ENCODE measurements at regions not wholly inside any gene's neighbourhood (a gene's known extent, or its start where the extent isn't known, plus 50 kb on each side); places are given as distances from the start of the nearest gene placed in this dataset.

- H3K4me3 ChIP-seq (replicated peaks; ENCODE audit: insufficient read depth, low read length), result no peak overlapping the region
- no peak overlapping the region for H3K27ac ChIP-seq (replicated peaks)
- H3K27me3 ChIP-seq (ENCODE audit: insufficient read depth, poor library complexity, severe bottlenecking), result no peaks in the 10 kb centered on the region
- TF ChIP-seq, protein P1, sequence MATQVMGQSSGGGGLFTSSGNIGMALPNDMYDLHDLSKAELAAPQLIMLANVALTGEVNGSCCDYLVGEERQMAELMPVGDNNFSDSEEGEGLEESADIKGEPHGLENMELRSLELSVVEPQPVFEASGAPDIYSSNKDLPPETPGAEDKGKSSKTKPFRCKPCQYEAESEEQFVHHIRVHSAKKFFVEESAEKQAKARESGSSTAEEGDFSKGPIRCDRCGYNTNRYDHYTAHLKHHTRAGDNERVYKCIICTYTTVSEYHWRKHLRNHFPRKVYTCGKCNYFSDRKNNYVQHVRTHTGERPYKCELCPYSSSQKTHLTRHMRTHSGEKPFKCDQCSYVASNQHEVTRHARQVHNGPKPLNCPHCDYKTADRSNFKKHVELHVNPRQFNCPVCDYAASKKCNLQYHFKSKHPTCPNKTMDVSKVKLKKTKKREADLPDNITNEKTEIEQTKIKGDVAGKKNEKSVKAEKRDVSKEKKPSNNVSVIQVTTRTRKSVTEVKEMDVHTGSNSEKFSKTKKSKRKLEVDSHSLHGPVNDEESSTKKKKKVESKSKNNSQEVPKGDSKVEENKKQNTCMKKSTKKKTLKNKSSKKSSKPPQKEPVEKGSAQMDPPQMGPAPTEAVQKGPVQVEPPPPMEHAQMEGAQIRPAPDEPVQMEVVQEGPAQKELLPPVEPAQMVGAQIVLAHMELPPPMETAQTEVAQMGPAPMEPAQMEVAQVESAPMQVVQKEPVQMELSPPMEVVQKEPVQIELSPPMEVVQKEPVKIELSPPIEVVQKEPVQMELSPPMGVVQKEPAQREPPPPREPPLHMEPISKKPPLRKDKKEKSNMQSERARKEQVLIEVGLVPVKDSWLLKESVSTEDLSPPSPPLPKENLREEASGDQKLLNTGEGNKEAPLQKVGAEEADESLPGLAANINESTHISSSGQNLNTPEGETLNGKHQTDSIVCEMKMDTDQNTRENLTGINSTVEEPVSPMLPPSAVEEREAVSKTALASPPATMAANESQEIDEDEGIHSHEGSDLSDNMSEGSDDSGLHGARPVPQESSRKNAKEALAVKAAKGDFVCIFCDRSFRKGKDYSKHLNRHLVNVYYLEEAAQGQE (IDR thresholded peaks at IDR 0.05; ENCODE audit: insufficient replicate concordance, low read depth), result no peak
- TF ChIP-seq SPI1 (IDR thresholded peaks at IDR 0.05; ENCODE audit: borderline replicate concordance, low read depth) (no peak), POLR2AphosphoS5 (IDR thresholded peaks at IDR 0.05; ENCODE audit: low read depth) (no peak), GABPA (IDR thresholded peaks at IDR 0.05; ENCODE audit: low read depth) (no peak)
- TF ChIP-seq, protein P2, sequence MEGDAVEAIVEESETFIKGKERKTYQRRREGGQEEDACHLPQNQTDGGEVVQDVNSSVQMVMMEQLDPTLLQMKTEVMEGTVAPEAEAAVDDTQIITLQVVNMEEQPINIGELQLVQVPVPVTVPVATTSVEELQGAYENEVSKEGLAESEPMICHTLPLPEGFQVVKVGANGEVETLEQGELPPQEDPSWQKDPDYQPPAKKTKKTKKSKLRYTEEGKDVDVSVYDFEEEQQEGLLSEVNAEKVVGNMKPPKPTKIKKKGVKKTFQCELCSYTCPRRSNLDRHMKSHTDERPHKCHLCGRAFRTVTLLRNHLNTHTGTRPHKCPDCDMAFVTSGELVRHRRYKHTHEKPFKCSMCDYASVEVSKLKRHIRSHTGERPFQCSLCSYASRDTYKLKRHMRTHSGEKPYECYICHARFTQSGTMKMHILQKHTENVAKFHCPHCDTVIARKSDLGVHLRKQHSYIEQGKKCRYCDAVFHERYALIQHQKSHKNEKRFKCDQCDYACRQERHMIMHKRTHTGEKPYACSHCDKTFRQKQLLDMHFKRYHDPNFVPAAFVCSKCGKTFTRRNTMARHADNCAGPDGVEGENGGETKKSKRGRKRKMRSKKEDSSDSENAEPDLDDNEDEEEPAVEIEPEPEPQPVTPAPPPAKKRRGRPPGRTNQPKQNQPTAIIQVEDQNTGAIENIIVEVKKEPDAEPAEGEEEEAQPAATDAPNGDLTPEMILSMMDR (IDR thresholded peaks at IDR 0.05; ENCODE audit: insufficient read depth, low read length), result no peak
- DNase-seq (ENCODE audit: low read depth in 1 of 2, low spot score in 1 of 2), result no peak
Observed at GRCh38 chr4:26171941-26172340, 148.9 kb upstream of the RBPJ start.

- TF ChIP-seq, protein P1 (IDR thresholded peaks at IDR 0.05; ENCODE audit: insufficient replicate concordance, low read depth), result no peak
- TF ChIP-seq, protein P2 (IDR thresholded peaks at IDR 0.05; ENCODE audit: insufficient read depth, low read length), result no peak
- TF ChIP-seq SPI1 (IDR thresholded peaks at IDR 0.05; ENCODE audit: borderline replicate concordance, low read depth) (no peak), GABPA (IDR thresholded peaks at IDR 0.05; ENCODE audit: low read depth) (no peak), POLR2AphosphoS5 (IDR thresholded peaks at IDR 0.05; ENCODE audit: low read depth) (no peak)
- Histone ChIP-seq H3K27ac (replicated peaks) (no peak overlapping the region), H3K4me3 (replicated peaks; ENCODE audit: insufficient read depth, low read length) (no peak overlapping the region), H3K27me3 (ENCODE audit: insufficient read depth, poor library complexity, severe bottlenecking) (no peaks in the 10 kb centered on the region)
- no peak for DNase-seq (ENCODE audit: low read depth in 1 of 2, low spot score in 1 of 2)
Observed at GRCh38 chr4:26173619-26174018, 147.2 kb upstream of the RBPJ start.

GRCh38 chr4:26174027-26174426 lies 146.8 kb upstream of the RBPJ start:
- TF ChIP-seq, protein P1 (IDR thresholded peaks at IDR 0.05; ENCODE audit: insufficient replicate concordance, low read depth), result no peak
- TF ChIP-seq POLR2AphosphoS5 (IDR thresholded peaks at IDR 0.05; ENCODE audit: low read depth) (no peak), GABPA (IDR thresholded peaks at IDR 0.05; ENCODE audit: low read depth) (no peak), SPI1 (IDR thresholded peaks at IDR 0.05; ENCODE audit: borderline replicate concordance, low read depth) (no peak)
- TF ChIP-seq, protein P2 (IDR thresholded peaks at IDR 0.05; ENCODE audit: insufficient read depth, low read length), result no peak
- DNase-seq (ENCODE audit: low read depth in 1 of 2, low spot score in 1 of 2), result no peak
- Histone ChIP-seq H3K27ac (replicated peaks) (no peak overlapping the region), H3K4me3 (replicated peaks; ENCODE audit: insufficient read depth, low read length) (no peak overlapping the region), H3K27me3 (ENCODE audit: insufficient read depth, poor library complexity, severe bottlenecking) (no peaks in the 10 kb centered on the region)

Measured in HL-60 (cell line).